HL-60 (cell line): ENCODE measurements at regions not wholly inside any gene's neighbourhood (a gene's known extent, or its start where the extent isn't known, plus 50 kb on each side); places are given as distances from the start of the nearest gene placed in this dataset.

ENCODE experiments used
- DNase-seq, 2 experiments: peaks; one replicate each; pipeline ENCODE4 v3.0.0-alpha.2; 2010 to 2020; ENCODE audit warnings: low read depth in 1 of 2, low spot score in 1 of 2
- H3K27ac ChIP-seq: fragments of 250-450 bp; sonication (Bioruptor Pico); replicated peaks from 2 replicates; pipeline ENCODE4 v1.5.1; 2020; ENCODE audit warnings: mild to moderate bottlenecking, moderate library complexity
- H3K27me3 ChIP-seq: fragments of 250-450 bp; sonication (Bioruptor Pico); 2 replicates; pipeline ENCODE4 v1.5.1; 2021; ENCODE audit warnings: mild to moderate bottlenecking, moderate library complexity; ENCODE audit not compliant: insufficient read depth, poor library complexity, severe bottlenecking
- H3K4me3 ChIP-seq: replicated peaks from 2 replicates; pipeline ENCODE4 v1.5.1; 2011; ENCODE audit warnings: mild to moderate bottlenecking, control low read depth, low read length; ENCODE audit not compliant: insufficient read depth
- GABPA ChIP-seq: IDR thresholded peaks from 2 replicates; pipeline ENCODE4 v1.6.1; 2012; ENCODE audit warnings: low read depth
- POLR2AphosphoS5 ChIP-seq: IDR thresholded peaks from 2 replicates; pipeline ENCODE4 v1.6.1; 2012; ENCODE audit warnings: low read depth
- REST ChIP-seq: IDR thresholded peaks from 2 replicates; pipeline ENCODE4 v1.6.1; 2012; ENCODE audit warnings: low read depth; ENCODE audit not compliant: insufficient replicate concordance
- SPI1 ChIP-seq: IDR thresholded peaks from 2 replicates; pipeline ENCODE4 v1.6.1; 2012; ENCODE audit warnings: low read depth, mild to moderate bottlenecking, borderline replicate concordance
- TF ChIP-seq, protein P1 (sequence below): IDR thresholded peaks from one replicate; pipeline ENCODE4 v1.5.1; 2011; ENCODE audit warnings: low read length, control low read depth, inconsistent platforms; ENCODE audit not compliant: insufficient read depth

DNA sequence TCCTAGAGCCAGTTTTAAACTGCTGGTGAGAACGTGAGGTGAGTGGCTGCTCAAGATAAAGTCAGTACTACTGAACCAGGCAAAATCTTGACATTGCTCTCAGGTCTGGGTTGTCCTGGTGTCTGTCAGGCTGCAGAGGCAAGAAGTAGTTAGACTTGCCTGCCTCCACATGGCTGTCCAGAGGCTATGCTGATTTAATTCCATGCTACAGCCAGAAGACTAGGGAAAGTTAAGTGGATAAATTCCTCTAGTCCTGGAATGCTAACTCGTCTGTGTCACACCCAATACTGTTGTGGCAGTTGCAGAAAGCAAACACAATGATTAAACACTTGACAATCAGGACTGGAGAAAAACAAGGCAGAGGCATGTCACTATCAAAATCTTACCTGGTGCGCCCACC lies 118.9 kb downstream of the ACER2 start:
- TF ChIP-seq REST (no peak), SPI1 (no peak)
- no peak overlapping the region for H3K27ac ChIP-seq
- H3K27me3 ChIP-seq: no peaks in the 10 kb centered on the region
- H3K4me3 ChIP-seq: no peak overlapping the region
- DNase-seq: no peak

- no peak for DNase-seq
- TF ChIP-seq POLR2AphosphoS5 (no peak), SPI1 (no peak), REST (no peak), GABPA (no peak)
- TF ChIP-seq, protein P1, sequence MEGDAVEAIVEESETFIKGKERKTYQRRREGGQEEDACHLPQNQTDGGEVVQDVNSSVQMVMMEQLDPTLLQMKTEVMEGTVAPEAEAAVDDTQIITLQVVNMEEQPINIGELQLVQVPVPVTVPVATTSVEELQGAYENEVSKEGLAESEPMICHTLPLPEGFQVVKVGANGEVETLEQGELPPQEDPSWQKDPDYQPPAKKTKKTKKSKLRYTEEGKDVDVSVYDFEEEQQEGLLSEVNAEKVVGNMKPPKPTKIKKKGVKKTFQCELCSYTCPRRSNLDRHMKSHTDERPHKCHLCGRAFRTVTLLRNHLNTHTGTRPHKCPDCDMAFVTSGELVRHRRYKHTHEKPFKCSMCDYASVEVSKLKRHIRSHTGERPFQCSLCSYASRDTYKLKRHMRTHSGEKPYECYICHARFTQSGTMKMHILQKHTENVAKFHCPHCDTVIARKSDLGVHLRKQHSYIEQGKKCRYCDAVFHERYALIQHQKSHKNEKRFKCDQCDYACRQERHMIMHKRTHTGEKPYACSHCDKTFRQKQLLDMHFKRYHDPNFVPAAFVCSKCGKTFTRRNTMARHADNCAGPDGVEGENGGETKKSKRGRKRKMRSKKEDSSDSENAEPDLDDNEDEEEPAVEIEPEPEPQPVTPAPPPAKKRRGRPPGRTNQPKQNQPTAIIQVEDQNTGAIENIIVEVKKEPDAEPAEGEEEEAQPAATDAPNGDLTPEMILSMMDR: no peak
- Histone ChIP-seq H3K27me3 (no peaks in the 10 kb centered on the region), H3K4me3 (no peak overlapping the region), H3K27ac (no peak overlapping the region)
Measured at GRCh38 chr9:19522558-19522957, 113.7 kb downstream of the ACER2 start.

GRCh38 chr9:19521205-19521604 lies 112.4 kb downstream of the ACER2 start:
- DNase-seq: no peak
- Histone ChIP-seq H3K27me3 (no peaks in the 10 kb centered on the region), H3K4me3 (no peak overlapping the region), H3K27ac (no peak overlapping the region)
- TF ChIP-seq REST (no peak), GABPA (no peak), SPI1 (no peak), POLR2AphosphoS5 (no peak)
- TF ChIP-seq, protein P1: no peak
